GM04503 (cell line): ENCODE measurements at regions not wholly inside any gene's neighbourhood (a gene's known extent, or its start where the extent isn't known, plus 50 kb on each side); places are given as distances from the start of the nearest gene placed in this dataset.
"Not testable (repeated sequence)": the region's sequence is repeated elsewhere in the genome, so short reads cannot be mapped to it uniquely, and the experiment has no call there.

Source experiments
- DNase-seq: peaks from one replicate; pipeline ENCODE4 v3.0.0-alpha.2; 2012; ENCODE audit warnings: low read depth

- not testable (repeated sequence) for DNase-seq
Observed at GRCh38 chr2:111579500-111580134, 304.4 kb downstream of the ANAPC1 start.

- DNase-seq = not testable (repeated sequence)
Observed at GRCh38 chr2:111580616-111581015, 303.4 kb downstream of the ANAPC1 start.

DNA sequence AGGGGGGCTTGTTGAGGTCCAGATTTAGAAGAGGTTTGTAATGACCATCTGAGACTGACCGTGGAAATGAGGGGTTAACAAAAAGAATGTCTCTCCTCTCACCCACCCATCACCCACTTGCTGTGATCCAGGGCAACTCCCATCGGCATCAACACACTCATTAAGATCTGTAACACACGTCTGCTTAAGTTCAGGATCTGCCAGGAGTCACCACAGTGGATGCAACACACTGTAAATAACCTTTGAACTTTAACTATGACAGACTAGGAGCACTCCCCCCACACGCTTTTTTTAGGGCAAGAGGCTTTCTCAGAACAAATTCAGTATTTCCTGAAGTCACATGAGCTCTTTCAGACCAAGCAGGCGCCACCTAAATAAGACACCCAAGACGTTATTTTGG, 301.9 kb downstream of the ANAPC1 start:
- not testable (repeated sequence) for DNase-seq

DNA sequence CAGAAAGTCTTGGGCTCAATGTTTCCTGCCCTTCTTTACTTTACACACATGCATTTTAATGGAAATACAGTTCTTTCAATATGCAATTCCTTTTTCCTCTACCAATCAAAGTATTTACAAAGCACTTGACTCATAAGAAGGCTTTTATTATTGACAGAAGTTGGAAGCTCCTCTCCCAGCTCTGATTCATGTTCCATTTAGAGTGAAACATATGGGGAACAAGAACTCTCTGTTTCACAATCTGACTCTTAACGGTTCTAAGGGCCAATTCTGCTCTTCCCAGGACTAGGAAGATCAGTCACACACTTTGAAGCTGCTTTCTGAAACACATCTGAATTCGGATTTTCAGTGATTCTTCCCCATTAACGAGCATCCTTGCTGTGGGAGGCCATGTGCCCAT, 300.5 kb downstream of the ANAPC1 start:
- DNase-seq = not testable (repeated sequence)

DNA sequence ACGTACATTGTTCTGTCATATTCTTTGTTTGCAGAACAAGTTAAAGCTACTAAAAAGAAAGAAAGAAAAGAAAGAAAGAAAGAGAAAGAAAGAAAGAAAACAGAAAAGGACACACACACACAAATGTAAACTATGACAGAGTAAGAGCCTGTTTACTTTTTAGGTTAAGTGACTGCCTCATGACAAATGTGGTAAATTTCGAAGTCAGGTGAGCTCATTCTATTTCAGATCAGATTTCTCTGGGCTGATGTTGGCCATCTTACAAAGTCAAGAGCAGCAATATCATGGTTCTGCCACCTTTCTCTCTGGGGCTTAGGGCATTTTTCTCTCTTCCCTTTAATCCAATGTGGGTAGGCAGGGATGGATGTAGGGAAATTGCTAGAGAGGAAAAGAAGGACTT, 299.5 kb downstream of the ANAPC1 start:
- DNase-seq = not testable (repeated sequence)

DNA sequence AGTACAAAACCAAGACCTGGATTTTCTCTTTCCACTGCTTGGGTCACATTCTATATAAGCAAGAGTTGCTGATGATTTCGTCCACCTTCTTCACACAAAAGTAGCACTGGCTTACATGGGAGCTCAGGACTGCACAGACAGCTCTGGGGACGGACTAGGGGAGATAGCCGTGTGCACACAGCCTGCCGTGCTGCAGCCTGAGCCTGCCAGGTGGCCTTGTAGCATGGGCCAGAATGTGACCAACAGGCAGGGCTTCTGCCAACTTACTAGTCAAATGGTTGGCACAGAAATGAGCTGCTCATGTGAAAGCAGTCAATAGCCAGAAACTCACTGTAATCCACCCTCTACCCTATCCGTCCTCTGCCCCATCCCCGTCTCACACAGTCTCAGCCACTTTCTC, 299.0 kb downstream of the ANAPC1 start:
- not testable (repeated sequence) for DNase-seq

GRCh38 chr2:111586014-111586413, 298.0 kb downstream of the ANAPC1 start:
- not testable (repeated sequence) for DNase-seq

- DNase-seq = not testable (repeated sequence)
Observed at GRCh38 chr2:111595072-111595471, 288.9 kb downstream of the ANAPC1 start.

- DNase-seq = not testable (repeated sequence)
Observed at GRCh38 chr2:111596808-111597705, 286.9 kb downstream of the ANAPC1 start.

DNA sequence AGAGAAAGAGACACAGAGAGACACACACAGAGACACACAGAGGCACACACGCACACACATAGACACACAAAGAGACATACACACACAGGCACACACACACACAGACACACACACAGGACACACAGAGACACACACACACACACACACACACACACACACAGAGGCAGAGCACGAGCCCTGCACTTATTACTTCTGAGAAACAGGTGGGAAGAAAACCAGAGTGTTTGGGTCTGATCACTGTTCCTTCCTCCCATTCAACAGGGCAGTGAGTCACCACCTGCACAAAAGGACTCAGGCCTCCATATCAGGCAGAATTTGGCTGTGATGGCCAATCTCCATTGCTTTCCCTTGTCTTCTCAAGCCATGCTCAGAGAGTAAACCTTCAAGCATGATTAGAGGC, 285.0 kb downstream of the ANAPC1 start:
- DNase-seq = not testable (repeated sequence)

DNA sequence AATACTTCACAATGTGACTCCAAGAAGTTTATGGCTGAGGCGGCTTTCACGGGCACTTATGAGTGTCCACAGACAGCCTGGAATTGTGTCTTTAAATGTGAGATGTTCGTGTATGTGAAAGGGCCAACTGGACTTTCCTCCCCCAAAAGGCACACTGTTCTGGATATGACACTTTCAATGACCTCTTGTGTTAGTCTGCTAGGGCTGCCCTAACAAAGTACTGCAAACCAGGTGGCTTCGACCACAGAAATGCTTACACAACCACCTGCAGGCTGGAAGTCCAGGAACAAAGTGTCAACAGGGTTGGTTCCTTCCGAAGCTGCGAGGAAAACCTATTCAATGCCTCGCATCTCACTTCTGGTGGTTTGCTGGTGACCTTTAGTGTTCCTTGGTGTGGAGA, 281.7 kb downstream of the ANAPC1 start:
- not testable (repeated sequence) for DNase-seq

- DNase-seq = not testable (repeated sequence)
Observed at GRCh38 chr2:111605798-111606197, 278.2 kb downstream of the ANAPC1 start.

DNA sequence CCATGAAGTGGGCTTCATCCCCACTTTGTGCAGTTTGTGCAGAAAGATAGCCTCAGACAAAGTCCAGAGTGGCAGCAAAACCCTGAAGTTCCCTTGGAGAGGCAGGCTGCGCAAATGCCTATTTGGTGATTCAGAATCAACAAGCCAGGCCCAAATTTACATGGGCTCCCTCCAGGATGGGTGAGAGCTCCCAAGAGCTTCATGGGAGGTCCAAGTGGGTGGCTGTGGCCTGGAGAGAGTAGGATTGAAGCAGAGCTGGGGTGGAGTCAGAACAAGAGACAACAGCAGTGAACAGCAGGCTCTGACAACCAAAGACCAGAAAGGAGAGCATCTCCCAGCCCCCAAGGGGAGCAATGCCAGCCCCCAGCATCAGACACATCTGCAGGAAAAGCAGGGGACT, 277.4 kb downstream of the ANAPC1 start:
- not testable (repeated sequence) for DNase-seq

DNA sequence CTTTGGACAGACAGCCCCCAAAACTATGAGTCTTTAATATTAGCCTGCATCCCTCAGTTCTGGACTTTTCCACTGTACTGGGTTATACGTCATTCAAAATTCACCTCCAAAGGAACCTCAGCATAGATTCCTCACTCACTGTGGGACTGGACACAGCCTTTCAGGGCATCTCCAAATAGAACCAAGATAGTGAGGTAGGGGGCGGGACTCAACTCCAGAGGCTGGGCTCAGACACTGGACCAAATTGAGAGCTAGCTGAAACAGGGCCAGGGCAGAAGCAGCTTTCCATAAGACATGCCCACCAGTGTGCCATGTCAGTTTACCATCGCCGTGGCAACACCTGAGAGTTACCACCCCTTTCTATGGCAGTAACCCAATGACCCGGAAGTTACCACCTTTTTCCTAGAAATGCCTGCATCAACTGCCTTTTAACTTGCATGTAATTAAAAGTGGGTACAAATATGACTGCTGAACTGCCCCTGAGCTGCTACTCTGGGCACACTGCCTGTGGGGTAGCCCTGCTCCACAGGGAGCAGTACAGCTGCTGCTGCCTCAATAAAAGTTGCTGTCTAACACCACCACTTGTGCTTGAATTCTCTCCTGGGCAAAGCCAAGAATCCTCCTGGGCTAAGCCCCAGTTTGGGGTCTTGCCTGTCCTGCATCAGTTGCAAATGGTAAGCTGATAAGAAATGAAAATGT, 274.7 kb downstream of the ANAPC1 start:
- not testable (repeated sequence) for DNase-seq

DNA sequence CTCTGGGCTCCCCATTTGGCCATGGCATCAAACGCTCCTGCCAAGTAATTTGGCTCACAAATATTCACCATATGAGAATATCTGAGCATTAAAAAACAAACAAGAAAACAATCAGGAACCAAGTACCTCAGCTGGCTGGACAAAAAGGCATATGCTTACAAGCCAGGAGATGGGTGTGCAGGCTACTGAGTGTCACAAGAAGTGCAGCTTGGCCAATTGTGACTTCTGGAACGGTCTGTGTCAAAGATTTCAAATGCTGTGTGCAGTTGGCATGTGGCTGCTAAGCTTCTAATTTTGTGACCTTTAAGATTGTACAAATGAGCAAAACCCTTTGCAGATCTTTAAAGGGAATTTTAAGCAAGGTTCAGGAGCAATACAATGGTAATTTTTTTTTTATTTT, 274.0 kb downstream of the ANAPC1 start:
- DNase-seq = not testable (repeated sequence)

GRCh38 chr2:111616651-111617218, 267.3 kb downstream of the ANAPC1 start:
- no peak for DNase-seq

DNA sequence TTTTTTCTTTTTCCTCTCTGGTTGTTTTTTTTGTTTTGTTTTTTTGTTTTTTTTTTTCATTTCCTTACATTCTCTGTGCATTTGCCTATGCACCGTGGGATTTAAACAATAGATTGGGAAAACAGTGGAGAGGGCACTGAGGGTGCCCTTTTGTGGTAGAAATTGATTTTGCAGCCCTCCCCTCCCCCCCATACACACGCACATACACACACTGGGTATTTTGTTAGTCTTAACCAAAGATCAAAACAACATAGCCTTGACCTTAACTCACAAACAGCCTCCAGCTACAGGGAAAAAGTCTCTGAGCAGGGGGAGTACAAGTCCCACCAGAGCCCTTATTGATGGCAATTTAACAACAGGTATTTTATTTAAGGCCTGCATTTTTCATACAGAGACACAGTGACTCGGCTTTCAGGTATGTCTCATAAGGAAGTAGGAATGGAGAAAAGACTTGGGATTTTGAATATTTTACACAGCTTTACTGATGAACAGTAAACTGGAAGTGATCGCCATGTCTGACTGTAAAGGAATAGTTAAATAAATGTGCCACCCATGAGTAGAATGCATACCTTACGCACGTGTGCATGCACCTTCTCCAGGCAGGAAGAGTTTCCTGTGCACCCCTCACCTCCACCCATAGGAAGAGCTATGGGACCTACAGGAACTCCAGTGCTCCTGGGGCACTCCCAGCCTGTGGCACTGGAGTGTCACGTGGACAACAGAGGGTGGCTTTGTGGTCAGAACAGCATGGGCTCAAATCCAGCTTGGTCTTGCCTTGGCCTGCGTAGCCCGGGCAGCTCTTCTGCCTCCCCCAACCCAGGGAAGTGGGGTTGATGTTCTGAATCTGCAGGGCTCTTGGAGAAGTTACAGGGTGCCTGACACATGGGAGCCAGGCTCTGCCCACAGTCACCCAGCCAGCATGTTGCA, 266.4 kb downstream of the ANAPC1 start:
- DNase-seq = no peak

DNA sequence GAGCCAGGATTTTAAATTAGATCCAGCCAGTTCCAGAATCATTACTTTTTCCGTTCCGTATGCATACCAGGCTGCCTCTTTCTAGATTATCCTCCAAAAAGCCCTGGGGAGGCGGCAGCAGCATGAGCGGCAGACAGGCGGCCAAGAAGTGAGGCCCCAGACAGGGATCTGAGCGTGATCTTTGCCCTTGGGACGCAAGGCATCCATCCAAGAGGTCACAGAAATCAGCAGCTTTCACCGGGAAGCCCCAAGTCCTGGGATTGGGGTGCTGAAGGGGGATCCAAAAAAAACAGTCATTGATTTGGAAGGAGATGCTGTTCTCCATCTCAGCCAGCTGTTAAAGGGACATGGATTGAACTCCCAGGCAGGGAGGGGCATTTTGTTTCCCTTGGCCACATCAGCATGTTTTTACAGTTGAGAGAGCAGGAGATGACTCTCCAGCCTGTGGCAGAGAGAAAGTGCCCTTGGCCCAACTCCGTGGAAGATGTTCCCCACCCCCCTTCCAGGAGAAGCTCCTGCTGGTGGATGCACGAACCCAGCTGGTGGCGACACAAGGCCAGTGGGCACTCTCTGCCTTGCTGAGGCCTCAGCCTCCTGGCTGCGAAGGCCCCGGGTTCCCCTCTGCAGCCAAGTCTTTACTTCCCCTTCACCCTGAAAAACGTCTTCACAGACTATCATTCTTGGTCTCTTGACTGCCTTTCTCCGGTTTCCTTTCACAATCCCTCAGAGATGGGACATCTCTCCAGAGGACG, 265.6 kb downstream of the ANAPC1 start:
- DNase-seq = peak; percentile 21

DNA sequence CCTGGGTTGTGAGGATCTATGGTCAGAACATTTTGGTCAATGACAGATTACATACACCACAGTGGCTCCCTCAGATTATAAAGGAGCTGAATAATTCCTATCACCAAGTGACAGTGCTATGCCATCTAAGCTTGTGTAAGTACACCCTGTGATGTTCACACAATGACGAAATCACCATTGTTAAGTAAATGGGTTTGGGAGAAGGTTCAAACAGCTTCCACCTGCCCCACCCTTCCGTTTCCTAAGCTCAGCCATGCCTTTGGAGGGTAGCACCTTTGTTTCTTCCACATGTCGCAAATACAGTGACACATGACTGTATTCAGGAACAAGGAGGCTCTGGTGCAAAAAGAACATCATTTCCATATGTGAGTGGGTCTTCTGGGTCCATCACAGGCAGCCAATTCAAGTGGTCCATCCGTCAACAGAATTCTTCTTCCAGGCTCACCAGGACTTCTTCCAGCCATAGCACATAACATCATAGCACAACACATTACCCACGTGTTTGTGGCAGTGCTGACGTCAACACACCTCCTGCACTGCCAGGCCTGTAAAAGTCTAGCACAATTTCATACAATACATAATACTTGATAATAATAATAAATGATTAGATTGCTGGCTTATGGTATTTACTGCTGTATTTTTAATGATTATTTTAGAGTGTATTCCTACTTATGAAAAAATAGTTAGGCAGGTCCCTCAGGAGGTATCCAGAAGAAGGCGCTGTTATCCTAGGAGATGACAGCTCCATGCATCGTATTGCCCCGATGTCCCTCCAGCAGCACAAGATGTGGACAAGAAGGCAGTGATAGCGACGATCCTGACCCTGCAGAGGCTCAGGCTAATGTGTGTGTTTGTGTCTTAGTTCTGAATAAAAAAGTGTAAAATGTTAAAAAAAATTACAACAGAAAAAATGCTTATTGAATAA, 264.8 kb downstream of the ANAPC1 start:
- no peak for DNase-seq
